H9 (cell line): ENCODE measurements at regions not wholly inside any gene's neighbourhood (a gene's known extent, or its start where the extent isn't known, plus 50 kb on each side); places are given as distances from the start of the nearest gene placed in this dataset.

ENCODE experiments used
- DNase-seq: peaks from one replicate; pipeline ENCODE4 v3.0.0-alpha.2; 2017
- H2AFZ ChIP-seq: one replicate; pipeline ENCODE4 v1.6.1; 2013; ENCODE audit warnings: mild to moderate bottlenecking, low read length, control low read depth, moderate library complexity
- H2AK5ac ChIP-seq: 2 replicates; pipeline ENCODE4 v1.6.1; 2013; ENCODE audit warnings: low read length, control low read depth, mixed read lengths; ENCODE audit not compliant: insufficient read length
- H2BK120ac ChIP-seq: one replicate; pipeline ENCODE4 v1.6.1; 2013; ENCODE audit warnings: low read depth, mild to moderate bottlenecking, low read length, control low read depth, inconsistent platforms; ENCODE audit not compliant: poor library complexity, severe bottlenecking
- H2BK12ac ChIP-seq: 2 replicates; pipeline ENCODE4 v1.6.1; 2013; ENCODE audit warnings: low read length, control low read depth, mixed read lengths, low read depth; ENCODE audit not compliant: insufficient read length
- H2BK15ac ChIP-seq: 2 replicates; pipeline ENCODE4 v1.6.1; 2013; ENCODE audit warnings: low read depth, low read length, control low read depth
- H2BK20ac ChIP-seq: one replicate; pipeline ENCODE4 v1.6.1; 2013; ENCODE audit warnings: low read depth, mild to moderate bottlenecking, low read length, control low read depth, inconsistent platforms; ENCODE audit not compliant: poor library complexity, severe bottlenecking
- H2BK5ac ChIP-seq: 2 replicates; pipeline ENCODE4 v1.6.1; 2013; ENCODE audit warnings: low read length, control low read depth, mixed read lengths; ENCODE audit not compliant: insufficient read length
- H3K14ac ChIP-seq: 2 replicates; pipeline ENCODE4 v1.6.1; 2013; ENCODE audit warnings: low read length, control low read depth; ENCODE audit not compliant: insufficient read depth
- H3K18ac ChIP-seq: 2 replicates; pipeline ENCODE4 v1.6.1; 2013; ENCODE audit warnings: low read depth, mild to moderate bottlenecking, mixed read lengths, low read length, control low read depth; ENCODE audit not compliant: insufficient read length
- H3K23ac ChIP-seq: 2 replicates; pipeline ENCODE4 v1.6.1; 2013; ENCODE audit warnings: low read length, control low read depth, mixed read lengths, low read depth; ENCODE audit not compliant: insufficient read length
- H3K23me2 ChIP-seq: 2 replicates; pipeline ENCODE4 v1.6.1; 2013; ENCODE audit warnings: low read depth, mild to moderate bottlenecking, mixed read lengths, low read length, control low read depth; ENCODE audit not compliant: insufficient read length, poor library complexity, severe bottlenecking
- H3K27ac ChIP-seq: 2 replicates; pipeline ENCODE4 v1.5.1; 2013; ENCODE audit warnings: low read length, control low read depth, mixed read lengths, low read depth; ENCODE audit not compliant: insufficient read length
- H3K27me3 ChIP-seq: 2 replicates; pipeline ENCODE4 v1.6.1; 2013; ENCODE audit warnings: low read length, control low read depth, inconsistent platforms; ENCODE audit not compliant: insufficient read depth
- H3K4ac ChIP-seq: 2 replicates; pipeline ENCODE4 v1.6.1; 2013; ENCODE audit warnings: low read depth, mild to moderate bottlenecking, control low read depth, inconsistent platforms, low read length, moderate library complexity
- H3K4me1 ChIP-seq: 2 replicates; pipeline ENCODE4 v1.6.1; 2013; ENCODE audit warnings: low read length, control low read depth, inconsistent platforms; ENCODE audit not compliant: insufficient read depth
- H3K4me2 ChIP-seq: 2 replicates; pipeline ENCODE4 v1.6.1; 2013; ENCODE audit warnings: low read length, control low read depth, mixed read lengths; ENCODE audit not compliant: insufficient read length, insufficient read depth
- H3K56ac ChIP-seq: 2 replicates; pipeline ENCODE4 v1.6.1; 2013; ENCODE audit warnings: low read depth, mild to moderate bottlenecking, mixed read lengths, low read length, control low read depth; ENCODE audit not compliant: insufficient read length
- H3K79me1 ChIP-seq: 2 replicates; pipeline ENCODE4 v1.6.1; 2013; ENCODE audit warnings: low read depth, mild to moderate bottlenecking, moderate library complexity, low read length, control low read depth, inconsistent platforms; ENCODE audit not compliant: insufficient read depth, poor library complexity, severe bottlenecking
- H3K79me2 ChIP-seq: 2 replicates; pipeline ENCODE4 v1.6.1; 2013; ENCODE audit warnings: low read length, control low read depth, inconsistent platforms; ENCODE audit not compliant: insufficient read depth
- H3K9ac ChIP-seq: 2 replicates; pipeline ENCODE4 v1.6.1; 2013; ENCODE audit warnings: low read length, control low read depth, mixed read lengths; ENCODE audit not compliant: insufficient read length; ENCODE audit errors: extremely low read depth
- H3K9me3 ChIP-seq: one replicate; pipeline ENCODE4 v1.6.1; 2013; ENCODE audit warnings: low read depth, low read length, inconsistent platforms; ENCODE audit not compliant: control insufficient read depth
- H3T11ph ChIP-seq: one replicate; pipeline ENCODE4 v1.6.1; 2013; ENCODE audit warnings: mild to moderate bottlenecking, low read length, control low read depth, inconsistent platforms
- H4K20me1 ChIP-seq: one replicate; pipeline ENCODE4 v1.6.1; 2013; ENCODE audit not compliant: control insufficient read depth, insufficient read length, insufficient read depth
- H4K5ac ChIP-seq: 2 replicates; pipeline ENCODE4 v1.6.1; 2013; ENCODE audit warnings: low read depth, mild to moderate bottlenecking, mixed read lengths, low read length, control low read depth; ENCODE audit not compliant: insufficient read length
- H4K8ac ChIP-seq: replicated peaks from 2 replicates; pipeline ENCODE4 v1.6.1; 2013; ENCODE audit warnings: low read length, control low read depth, mixed read lengths, low read depth; ENCODE audit not compliant: insufficient read length
- H4K91ac ChIP-seq: 2 replicates; pipeline ENCODE4 v1.6.1; 2013; ENCODE audit warnings: low read depth, mild to moderate bottlenecking, moderate library complexity, mixed read lengths, low read length, control low read depth; ENCODE audit not compliant: insufficient read length
- H3K27ac Mint-ChIP-seq, 3 experiments: 2 replicates in 2 of 3; 3 replicates in 1 of 3; pipeline ENCODE4 v1.8.0; 2020 to 2021; ENCODE audit warnings: mixed read lengths in 3 of 3, mild to moderate bottlenecking in 1 of 3, moderate library complexity in 1 of 3
- H3K27me3 Mint-ChIP-seq: 2 replicates; pipeline ENCODE4 v1.8.0; 2021; ENCODE audit warnings: low read depth, mild to moderate bottlenecking, moderate library complexity, mixed read lengths
- H3K36me3 Mint-ChIP-seq, 3 experiments: 2 replicates in 2 of 3; 3 replicates in 1 of 3; pipeline ENCODE4 v1.8.0; 2020 to 2021; ENCODE audit warnings: low read depth in 3 of 3, mixed read lengths in 3 of 3; ENCODE audit not compliant: insufficient read depth in 1 of 3
- H3K4me1 Mint-ChIP-seq, 2 experiments: 2 replicates each; pipeline ENCODE4 v1.8.0; 2020; ENCODE audit warnings: mixed read lengths in 2 of 2
- H3K4me3 Mint-ChIP-seq, 2 experiments: 2 replicates in 1 of 2; 3 replicates in 1 of 2; pipeline ENCODE4 v1.8.0; 2020 to 2021; ENCODE audit warnings: mild to moderate bottlenecking in 2 of 2, mixed read lengths in 2 of 2, moderate library complexity in 1 of 2
- H3K9me3 Mint-ChIP-seq, 2 experiments: 2 replicates in 1 of 2; 3 replicates in 1 of 2; pipeline ENCODE4 v1.8.0; 2020; ENCODE audit warnings: mild to moderate bottlenecking in 2 of 2, mixed read lengths in 2 of 2, moderate library complexity in 1 of 2
- WGBS: extraction: QIAGEN DNeasy Blood & Tissue Kit; methylation state at CpG from one replicate; pipeline ENCODE4 v1.1.7; 2013; ENCODE audit warnings: missing lambda C conversion rate, low lambda C conversion rate, mixed read lengths; ENCODE audit not compliant: insufficient read length; ENCODE audit errors: extremely low coverage; 5-methylcytosine and 5-hydroxymethylcytosine counted together
- TF ChIP-seq, protein P1 (sequence below): fragments of 200-600 bp; sonication (generic); conservative IDR thresholded peaks from 3 replicates; pipeline ENCODE4 v1.8.0; 2021; ENCODE audit warnings: antibody characterized with exemption, mild to moderate bottlenecking

DNA sequence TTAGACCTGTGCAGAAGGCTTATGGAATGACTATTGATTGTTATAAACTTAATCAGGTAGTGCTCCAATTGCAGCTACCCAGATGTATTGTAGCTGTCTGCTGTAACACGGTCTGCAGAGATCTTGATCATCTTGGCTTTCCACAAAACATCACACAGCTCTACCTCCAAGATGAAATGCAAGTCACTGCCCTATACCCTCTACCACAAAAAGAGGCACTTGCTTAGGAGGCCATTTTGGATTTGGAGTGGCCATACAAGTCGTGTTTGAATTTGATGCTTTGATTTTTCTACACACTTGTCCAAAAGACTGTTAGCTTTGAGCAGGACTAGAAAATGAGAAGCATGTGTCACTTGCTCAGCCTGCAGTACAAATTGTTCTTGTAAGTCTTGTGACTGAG, 377.2 kb downstream of the TNS3 start:
- no peak overlapping the region for H3K23ac ChIP-seq
- no peak overlapping the region for H3K4ac ChIP-seq
- Mint-ChIP-seq H3K9me3 (peaks cover 7 to 12% of the 10 kb centered on the region in 2 experiments; a peak in 4 of 5 replicates), H3K27me3 (peaks cover 2% of the 10 kb centered on the region), H3K36me3 (peaks cover 0 to 2% (median 0%) of the 10 kb centered on the region in 3 experiments; a peak in 2 of 7 replicates), H3K27ac (no peak overlapping the region; a peak in 1 of 7 replicates), H3K4me1 (0 out of 4 replicates have a peak, but pooled peaks cover 0 to 2% of the 10 kb centered on the region in 2 experiments), H3K4me3 (no peak overlapping the region)
- H2AK5ac ChIP-seq: no peak overlapping the region
- no peak for DNase-seq
- H3K4me1 ChIP-seq: no peaks in the 10 kb centered on the region
- TF ChIP-seq, protein P1, sequence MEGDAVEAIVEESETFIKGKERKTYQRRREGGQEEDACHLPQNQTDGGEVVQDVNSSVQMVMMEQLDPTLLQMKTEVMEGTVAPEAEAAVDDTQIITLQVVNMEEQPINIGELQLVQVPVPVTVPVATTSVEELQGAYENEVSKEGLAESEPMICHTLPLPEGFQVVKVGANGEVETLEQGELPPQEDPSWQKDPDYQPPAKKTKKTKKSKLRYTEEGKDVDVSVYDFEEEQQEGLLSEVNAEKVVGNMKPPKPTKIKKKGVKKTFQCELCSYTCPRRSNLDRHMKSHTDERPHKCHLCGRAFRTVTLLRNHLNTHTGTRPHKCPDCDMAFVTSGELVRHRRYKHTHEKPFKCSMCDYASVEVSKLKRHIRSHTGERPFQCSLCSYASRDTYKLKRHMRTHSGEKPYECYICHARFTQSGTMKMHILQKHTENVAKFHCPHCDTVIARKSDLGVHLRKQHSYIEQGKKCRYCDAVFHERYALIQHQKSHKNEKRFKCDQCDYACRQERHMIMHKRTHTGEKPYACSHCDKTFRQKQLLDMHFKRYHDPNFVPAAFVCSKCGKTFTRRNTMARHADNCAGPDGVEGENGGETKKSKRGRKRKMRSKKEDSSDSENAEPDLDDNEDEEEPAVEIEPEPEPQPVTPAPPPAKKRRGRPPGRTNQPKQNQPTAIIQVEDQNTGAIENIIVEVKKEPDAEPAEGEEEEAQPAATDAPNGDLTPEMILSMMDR: no peak
- H2BK120ac ChIP-seq: no peak overlapping the region
- no peak overlapping the region for H2BK5ac ChIP-seq
- H2BK15ac ChIP-seq: no peak overlapping the region
- no peak overlapping the region for H3K27ac ChIP-seq
- no peak overlapping the region for H4K5ac ChIP-seq
- no peak overlapping the region for H4K91ac ChIP-seq
- H3K18ac ChIP-seq: no peak overlapping the region
- H3K23me2 ChIP-seq: no peaks in the 10 kb centered on the region
- no peak overlapping the region for H2BK12ac ChIP-seq
- H3K79me1 ChIP-seq: no peaks in the 10 kb centered on the region
- H4K20me1 ChIP-seq: no peaks in the 10 kb centered on the region
- no peak overlapping the region for H2AFZ ChIP-seq
- no peak overlapping the region for H3K56ac ChIP-seq
- no peak overlapping the region for H2BK20ac ChIP-seq
- H4K8ac ChIP-seq: no peak overlapping the region
- no peaks in the 10 kb centered on the region for H3K79me2 ChIP-seq
- no peaks in the 10 kb centered on the region for H3K9me3 ChIP-seq
- H3K9ac ChIP-seq: no peak overlapping the region
- no peak overlapping the region for H3T11ph ChIP-seq
- no peak overlapping the region for H3K4me2 ChIP-seq
- H3K27me3 ChIP-seq: no peaks in the 10 kb centered on the region
- no peak overlapping the region for H3K14ac ChIP-seq
- WGBS: no CpG with 5 or more reads among the region's 2 CpGs
